Neuronal stem cell (in vitro differentiated cells): ENCODE measurements at regions not wholly inside any gene's neighbourhood (a gene's known extent, or its start where the extent isn't known, plus 50 kb on each side); places are given as distances from the start of the nearest gene placed in this dataset.

Experiments
- DNase-seq: peaks from one replicate; pipeline ENCODE4 v3.0.0-alpha.2; 2013; ENCODE audit warnings: low spot score
- H2AFZ ChIP-seq: one replicate; pipeline ENCODE4 v1.6.1; 2013; ENCODE audit warnings: mild to moderate bottlenecking, low read length, inconsistent platforms
- H2AK5ac ChIP-seq: 2 replicates; pipeline ENCODE4 v1.6.1; 2013; ENCODE audit warnings: low read depth, mild to moderate bottlenecking, inconsistent platforms, low read length, moderate library complexity, mixed read lengths
- H2BK120ac ChIP-seq: 2 replicates; pipeline ENCODE4 v1.6.1; 2013; ENCODE audit warnings: low read depth, mild to moderate bottlenecking, inconsistent platforms, low read length, moderate library complexity, mixed read lengths
- H2BK12ac ChIP-seq: one replicate; pipeline ENCODE4 v1.6.1; 2013; ENCODE audit warnings: low read length, inconsistent platforms
- H2BK15ac ChIP-seq: 2 replicates; pipeline ENCODE4 v1.6.1; 2013; ENCODE audit warnings: mild to moderate bottlenecking, low read length, inconsistent platforms, mixed read lengths
- H2BK5ac ChIP-seq: one replicate; pipeline ENCODE4 v1.6.1; 2013; ENCODE audit warnings: inconsistent platforms, mild to moderate bottlenecking, low read length, moderate library complexity
- H3K14ac ChIP-seq: one replicate; pipeline ENCODE4 v1.6.1; 2013; ENCODE audit warnings: low read length, inconsistent platforms
- H3K18ac ChIP-seq: 2 replicates; pipeline ENCODE4 v1.6.1; 2013; ENCODE audit warnings: low read length, inconsistent platforms
- H3K23ac ChIP-seq: 2 replicates; pipeline ENCODE4 v1.6.1; 2013; ENCODE audit warnings: low read depth, mild to moderate bottlenecking, mixed read lengths, low read length, inconsistent platforms; ENCODE audit not compliant: poor library complexity
- H3K27ac ChIP-seq: replicated peaks from 3 replicates; pipeline ENCODE4 v1.5.1; 2013; ENCODE audit warnings: low read length, inconsistent platforms
- H3K27me3 ChIP-seq, 3 experiments: 2 replicates each; pipeline ENCODE4 v1.6.1; 2013; ENCODE audit warnings: low read length in 3 of 3, mild to moderate bottlenecking in 2 of 3, inconsistent platforms in 1 of 3, low read depth in 1 of 3, mixed read lengths in 1 of 3, moderate library complexity in 1 of 3; ENCODE audit not compliant: control insufficient read depth in 3 of 3, insufficient read depth in 3 of 3
- H3K36me3 ChIP-seq, 2 donors: replicated peaks in 1 of 2; 2 replicates each; pipeline ENCODE4 v1.6.1; 2013; ENCODE audit warnings: low read length in 2 of 2; ENCODE audit not compliant: control insufficient read depth in 2 of 2, insufficient read depth in 2 of 2
- H3K4ac ChIP-seq: 2 replicates; pipeline ENCODE4 v1.6.1; 2013; ENCODE audit warnings: inconsistent platforms, mild to moderate bottlenecking, low read length, moderate library complexity
- H3K4me1 ChIP-seq, 2 donors: 1 replicate in 1 of 2; 2 replicates in 1 of 2; pipeline ENCODE4 v1.6.1; 2013; ENCODE audit warnings: low read length in 2 of 2, low read depth in 1 of 2; ENCODE audit not compliant: control insufficient read depth in 2 of 2, insufficient read depth in 1 of 2
- H3K4me2 ChIP-seq: one replicate; pipeline ENCODE4 v1.6.1; 2013; ENCODE audit warnings: mild to moderate bottlenecking, low read length, inconsistent platforms; ENCODE audit not compliant: insufficient read depth, poor library complexity, severe bottlenecking
- H3K4me3 ChIP-seq, 2 donors: 2 replicates each; pipeline ENCODE4 v1.5.1; 2013; ENCODE audit warnings: low read length in 2 of 2, mild to moderate bottlenecking in 2 of 2, inconsistent platforms in 1 of 2, moderate library complexity in 1 of 2
- H3K79me1 ChIP-seq: one replicate; pipeline ENCODE4 v1.6.1; 2013; ENCODE audit warnings: low read depth, mild to moderate bottlenecking, inconsistent platforms, low read length, moderate library complexity
- H3K9ac ChIP-seq: one replicate; pipeline ENCODE4 v1.6.1; 2013; ENCODE audit warnings: mild to moderate bottlenecking, low read depth, low read length, inconsistent platforms; ENCODE audit not compliant: poor library complexity
- H3K9me3 ChIP-seq, 2 donors: replicated peaks in 1 of 2; 2 replicates each; pipeline versions ENCODE3 to v1.6.1; 2013; ENCODE audit warnings: low read length in 2 of 2, mild to moderate bottlenecking in 2 of 2, inconsistent platforms in 1 of 2, low read depth in 1 of 2, mixed read lengths in 1 of 2, moderate library complexity in 1 of 2; ENCODE audit not compliant: control insufficient read depth in 2 of 2, insufficient read depth in 1 of 2
- H4K8ac ChIP-seq: one replicate; pipeline ENCODE4 v1.6.1; 2013; ENCODE audit warnings: low read depth, mild to moderate bottlenecking, inconsistent platforms, low read length, moderate library complexity
- H4K91ac ChIP-seq: one replicate; pipeline ENCODE4 v1.6.1; 2013; ENCODE audit warnings: low read length, low read depth, mild to moderate bottlenecking, inconsistent platforms; ENCODE audit not compliant: poor library complexity
- WGBS, 2 donors: extraction: QIAGEN DNeasy Blood & Tissue Kit; methylation state at CpG; one replicate each; pipeline ENCODE4 v1.1.7; 2013; ENCODE audit warnings: missing lambda C conversion rate in 2 of 2, mixed read lengths in 1 of 2; ENCODE audit not compliant: insufficient read length in 2 of 2, insufficient replicate concordance in 1 of 2; ENCODE audit errors: extremely low coverage in 2 of 2; 5-methylcytosine and 5-hydroxymethylcytosine counted together

GRCh38 chr12:91854725-91855124 lies 290.9 kb downstream of the BTG1 start:
- no peak overlapping the region for H3K9ac ChIP-seq
- WGBS, 2 donors = no CpG with 5 or more reads among the region's 1 CpG

GRCh38 chr12:91853350-91854127 lies 292.1 kb downstream of the BTG1 start:
- H2BK5ac ChIP-seq = no peak overlapping the region
- WGBS, 2 donors = no CpG with 5 or more reads among the region's 5 CpGs
- peaks cover 0 to under 1% of the 10 kb centered on the region in 2 donors for H3K9me3 ChIP-seq
- no peak overlapping the region for H3K9ac ChIP-seq
- H4K91ac ChIP-seq = no peak overlapping the region
- H3K27ac ChIP-seq = no peak overlapping the region
- peaks cover 2 to 8% of the 10 kb centered on the region in 2 donors for H3K4me1 ChIP-seq
- H2AK5ac ChIP-seq = no peak overlapping the region
- no peak overlapping the region for H3K23ac ChIP-seq
- H2AFZ ChIP-seq = no peak overlapping the region
- no peak overlapping the region for H2BK120ac ChIP-seq
- H3K4me2 ChIP-seq = no peak overlapping the region
- H3K27me3 ChIP-seq = no peaks in the 10 kb centered on the region
- H2BK15ac ChIP-seq = no peak overlapping the region
- H3K79me1 ChIP-seq = no peaks in the 10 kb centered on the region
- no peak overlapping the region for H4K8ac ChIP-seq
- H3K14ac ChIP-seq = no peak overlapping the region
- H3K4me3 ChIP-seq = no peak overlapping the region
- H3K36me3 ChIP-seq = no peaks in the 10 kb centered on the region
- H3K4ac ChIP-seq = no peak overlapping the region
- no peak overlapping the region for H2BK12ac ChIP-seq
- no peak for DNase-seq
- no peak overlapping the region for H3K18ac ChIP-seq

More at GRCh38 chr12:91854725-91855124, 290.9 kb downstream of the BTG1 start:
- Histone ChIP-seq H2BK15ac (no peak overlapping the region), H3K27me3 (no peaks in the 10 kb centered on the region), H3K36me3 (no peaks in the 10 kb centered on the region), H3K14ac (no peak overlapping the region), H4K91ac (no peak overlapping the region), H3K79me1 (no peaks in the 10 kb centered on the region), H2AFZ (no peak overlapping the region), H2BK120ac (no peak overlapping the region), H2AK5ac (no peak overlapping the region), H2BK5ac (no peak overlapping the region), H3K4ac (no peak overlapping the region), H3K9me3 (no peaks in the 10 kb centered on the region), H3K27ac (no peak overlapping the region), H3K18ac (no peak overlapping the region), H4K8ac (no peak overlapping the region), H2BK12ac (no peak overlapping the region), H3K23ac (no peak overlapping the region), H3K4me1 (peaks cover 2 to 8% of the 10 kb centered on the region in 2 donors), H3K4me3 (no peak overlapping the region), H3K4me2 (no peak overlapping the region)
- no peak for DNase-seq

- Histone ChIP-seq H2BK5ac (no peak overlapping the region), H3K27ac (no peak overlapping the region), H2BK120ac (no peak overlapping the region), H3K9me3 (peaks cover 0 to 2% of the 10 kb centered on the region in 2 donors), H2BK15ac (no peak overlapping the region), H2BK12ac (no peak overlapping the region), H3K4me3 (no peak overlapping the region), H3K4me2 (no peak overlapping the region), H3K23ac (no peak overlapping the region), H3K18ac (no peak overlapping the region), H3K9ac (no peak overlapping the region), H3K4me1 (peaks cover 2 to 4% of the 10 kb centered on the region in 2 donors), H3K4ac (no peak overlapping the region), H3K14ac (no peak overlapping the region), H2AFZ (no peak overlapping the region), H4K91ac (no peak overlapping the region), H3K36me3 (no peaks in the 10 kb centered on the region), H3K79me1 (no peaks in the 10 kb centered on the region), H2AK5ac (no peak overlapping the region), H4K8ac (no peak overlapping the region), H3K27me3 (no peaks in the 10 kb centered on the region)
- no peak for DNase-seq
- WGBS, 2 donors = no CpG with 5 or more reads among the region's 2 CpGs
These were observed 293.0 kb downstream of the BTG1 start for GRCh38 chr12:91852634-91853033.

GRCh38 chr12:91851741-91852477 lies 293.7 kb downstream of the BTG1 start:
- Histone ChIP-seq H4K8ac (no peak overlapping the region), H2BK12ac (no peak overlapping the region)

More at GRCh38 chr12:91851741-91852477, 293.7 kb downstream of the BTG1 start:
- Histone ChIP-seq H3K27me3 (no peaks in the 10 kb centered on the region), H4K91ac (no peak overlapping the region), H2BK15ac (no peak overlapping the region), H2BK120ac (no peak overlapping the region), H3K4me1 (peaks cover 2 to 4% of the 10 kb centered on the region in 2 donors), H3K36me3 (no peaks in the 10 kb centered on the region), H3K9ac (no peak overlapping the region), H2AFZ (no peak overlapping the region), H3K4me3 (no peak overlapping the region), H2BK5ac (no peak overlapping the region), H3K18ac (no peak overlapping the region), H3K23ac (no peak overlapping the region), H3K4me2 (no peak overlapping the region), H2AK5ac (no peak overlapping the region), H3K14ac (no peak overlapping the region), H3K9me3 (peaks cover 0 to 2% of the 10 kb centered on the region in 2 donors), H3K27ac (no peak overlapping the region), H3K79me1 (no peaks in the 10 kb centered on the region), H3K4ac (no peak overlapping the region)
- no peak for DNase-seq
